Peyer's patch (tissue), 4 donors: ENCODE measurements at regions not wholly inside any gene's neighbourhood (a gene's known extent, or its start where the extent isn't known, plus 50 kb on each side); places are given as distances from the start of the nearest gene placed in this dataset.

Experiments
- CTCF ChIP-seq, 6 experiments: fragments of 450-650 bp in 4 of 6; fragments of 200-600 bp in 2 of 6; sonication (generic) in 1 of 6; IDR thresholded peaks; one replicate each; pipeline ENCODE4 v1.5.1; 2017 to 2019; ENCODE audit warnings: antibody characterized with exemption in 6 of 6, mild to moderate bottlenecking in 3 of 6, moderate library complexity in 1 of 6
- POLR2A ChIP-seq, 2 donors: fragments of 450-650 bp; IDR thresholded peaks; one replicate each; pipeline ENCODE4 v1.5.1; 2017; ENCODE audit warnings: antibody characterized with exemption in 2 of 2, mild to moderate bottlenecking in 2 of 2, moderate library complexity in 2 of 2

DNA sequence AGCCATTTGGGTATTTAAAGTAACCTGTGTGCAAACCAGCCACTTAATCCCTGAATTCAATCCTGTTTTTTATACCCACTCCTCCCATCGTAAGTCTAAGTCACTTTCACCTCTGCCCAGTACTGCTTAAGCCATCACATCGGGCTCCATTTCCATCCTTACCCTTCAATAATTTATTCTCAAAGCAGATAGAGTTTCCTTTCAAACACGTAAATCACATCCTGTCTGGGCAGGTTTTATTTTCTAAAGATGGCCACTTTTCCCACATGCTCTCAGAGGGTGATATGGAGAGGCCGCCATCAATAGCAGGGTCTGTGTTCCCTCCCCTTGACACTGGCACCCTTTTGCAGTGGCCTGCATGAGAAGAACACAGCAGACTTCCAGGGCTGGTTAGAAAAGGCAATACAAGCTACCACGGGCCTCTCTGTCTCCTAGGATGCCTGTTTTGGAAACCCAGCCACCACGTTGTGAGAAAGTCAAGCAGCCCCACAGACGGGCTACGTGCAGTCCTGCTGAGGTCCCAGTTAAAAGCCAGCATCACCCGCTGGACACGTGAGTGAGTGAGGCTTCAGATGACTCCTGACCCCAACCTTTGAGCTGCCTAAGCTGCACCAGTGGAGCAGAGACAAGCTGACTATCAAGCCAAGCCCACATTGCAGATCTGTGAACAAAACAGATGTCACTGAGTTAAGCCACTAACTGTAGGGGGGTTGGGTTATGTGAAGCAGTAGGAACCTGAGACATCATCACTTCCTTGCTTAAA lies 241.8 kb upstream of the SLCO3A1 start:
- TF ChIP-seq CTCF (IDR thresholded peaks at IDR 0.05) (no peak), POLR2A (IDR thresholded peaks at IDR 0.05) (no peak)
